Fibroblast of gingiva (primary cell): ENCODE measurements at regions not wholly inside any gene's neighbourhood (a gene's known extent, or its start where the extent isn't known, plus 50 kb on each side); places are given as distances from the start of the nearest gene placed in this dataset.
"Not testable (repeated sequence)": the region's sequence is repeated elsewhere in the genome, so short reads cannot be mapped to it uniquely, and the experiment has no call there.

Experiments used
- DNase-seq: peaks from one replicate; pipeline ENCODE4 v3.0.0-alpha.2; 2011; ENCODE audit warnings: low read depth

GRCh38 chr20:30811885-30812671, 445.4 kb upstream of the DEFB115 start:
- peak; percentile 60 for DNase-seq

DNA sequence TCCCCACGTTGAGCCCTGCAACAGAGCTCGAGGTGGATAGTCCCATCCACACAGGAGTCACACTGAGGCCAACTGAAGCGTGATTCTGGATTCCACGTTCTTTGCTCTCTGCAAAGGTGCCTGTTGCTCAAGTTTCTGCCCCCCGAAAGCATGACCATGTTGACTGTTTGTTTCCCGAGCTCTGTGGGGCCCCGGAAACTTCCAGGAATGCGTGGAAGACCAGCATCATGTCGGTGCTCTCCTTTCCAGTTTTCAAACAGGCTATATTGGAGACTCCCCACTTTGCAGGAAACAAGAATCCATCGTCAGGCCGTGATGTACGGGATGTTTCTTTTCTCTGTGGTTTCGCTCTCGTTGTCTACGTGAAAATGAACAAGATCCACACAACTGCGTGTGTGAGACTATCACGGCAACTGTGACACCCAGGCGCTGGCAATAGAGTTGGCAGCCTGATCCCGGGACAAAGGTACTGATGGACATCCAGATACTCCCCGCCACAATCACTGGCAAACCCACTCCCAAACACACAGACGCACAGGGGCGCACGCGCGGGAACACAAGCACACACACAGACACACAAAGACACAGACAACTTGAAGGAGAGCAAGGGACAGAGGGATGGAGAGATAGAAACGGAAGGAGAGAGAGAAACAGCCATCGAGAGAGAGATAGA, 444.6 kb upstream of the DEFB115 start:
- no peak for DNase-seq

- not testable (repeated sequence) for DNase-seq
Measured at GRCh38 chr20:30813412-30814311, 443.8 kb upstream of the DEFB115 start.

DNA sequence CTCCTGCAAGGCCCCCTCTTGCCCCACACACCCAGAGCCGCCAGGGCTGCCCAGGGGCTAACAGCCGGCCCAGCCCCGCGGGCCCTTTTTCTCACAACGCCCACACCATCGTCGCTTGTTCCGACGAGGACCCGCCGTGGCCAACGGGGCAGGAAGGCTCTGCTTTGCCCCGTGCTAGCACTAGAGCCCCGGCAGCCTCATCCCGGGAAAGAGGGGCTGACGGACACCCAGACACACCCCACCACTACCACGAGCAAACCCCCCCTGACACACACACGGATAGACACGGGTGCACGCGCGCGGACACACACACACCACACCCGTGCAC, 443.2 kb upstream of the DEFB115 start:
- not testable (repeated sequence) for DNase-seq

GRCh38 chr20:30815027-30815576, 442.4 kb upstream of the DEFB115 start:
- not testable (repeated sequence) for DNase-seq

- DNase-seq, result no peak
Measured at GRCh38 chr20:30815577-30816181, 441.8 kb upstream of the DEFB115 start.

- DNase-seq, result no peak
Measured at GRCh38 chr20:30816182-30816645, 441.2 kb upstream of the DEFB115 start.

- not testable (repeated sequence) for DNase-seq
Measured at GRCh38 chr20:30821615-30822014, 435.8 kb upstream of the DEFB115 start.

DNA sequence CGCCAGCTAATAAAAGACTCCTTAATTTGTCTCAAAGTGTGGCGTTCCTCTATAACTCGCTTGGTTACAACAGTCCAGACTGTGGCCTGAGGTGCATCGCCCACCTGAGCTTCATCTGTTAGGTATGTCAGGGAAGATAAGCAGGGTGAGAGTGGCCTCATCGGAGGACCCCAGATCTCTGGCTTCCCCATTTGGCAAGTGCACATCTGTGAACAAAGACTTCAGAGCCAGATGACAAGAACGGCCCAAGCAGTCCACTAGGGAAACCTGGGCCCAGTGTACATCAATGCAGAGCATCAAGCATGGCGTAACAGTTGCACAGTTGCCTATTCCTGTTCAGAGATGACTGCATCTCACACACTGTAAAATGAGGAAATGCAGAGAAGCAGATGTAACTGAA, 432.8 kb upstream of the DEFB115 start:
- not testable (repeated sequence) for DNase-seq

GRCh38 chr20:30845923-30846322, 411.5 kb upstream of the DEFB115 start:
- not testable (repeated sequence) for DNase-seq

GRCh38 chr20:30868271-30868670, 389.2 kb upstream of the DEFB115 start:
- not testable (repeated sequence) for DNase-seq

GRCh38 chr20:30871127-30871526, 386.3 kb upstream of the DEFB115 start:
- not testable (repeated sequence) for DNase-seq

DNA sequence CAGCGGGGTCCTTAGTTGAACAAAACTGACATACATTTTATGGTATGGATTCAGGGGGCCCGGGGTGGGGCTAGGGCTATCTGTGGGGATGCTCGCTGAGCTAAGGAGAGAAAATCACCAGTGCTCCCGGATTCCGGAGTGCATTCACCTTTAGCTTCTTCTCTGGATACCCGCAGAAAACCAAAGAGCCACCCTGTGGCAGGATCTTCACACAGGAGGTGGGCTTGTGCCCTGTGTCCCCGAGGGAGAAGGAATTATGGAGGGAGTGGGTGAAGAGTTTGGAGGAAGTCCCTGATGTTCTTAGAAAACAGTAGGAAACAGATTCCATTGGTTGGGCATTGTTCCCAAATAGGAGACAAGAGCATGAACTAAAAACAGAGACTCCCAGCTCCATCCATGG, 385.2 kb upstream of the DEFB115 start:
- not testable (repeated sequence) for DNase-seq

DNA sequence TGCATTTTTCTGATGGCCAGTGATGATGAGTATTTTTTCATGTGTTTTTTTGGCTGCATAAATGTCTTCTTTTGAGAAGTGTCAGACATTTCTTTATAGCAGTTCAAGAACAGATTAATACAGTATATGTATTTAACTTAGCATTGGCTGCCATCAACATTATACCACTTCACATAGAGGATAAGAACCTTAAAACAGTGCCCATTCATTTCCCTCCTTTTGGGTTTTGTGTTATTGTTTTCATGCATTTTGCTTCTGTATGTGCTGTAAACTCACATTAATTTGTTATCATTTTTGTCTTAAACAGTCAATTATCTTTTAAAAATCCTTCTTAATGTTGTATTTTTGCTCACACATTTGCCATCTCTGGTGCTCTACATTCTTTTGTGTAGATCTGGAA, 381.6 kb upstream of the DEFB115 start:
- not testable (repeated sequence) for DNase-seq

DNA sequence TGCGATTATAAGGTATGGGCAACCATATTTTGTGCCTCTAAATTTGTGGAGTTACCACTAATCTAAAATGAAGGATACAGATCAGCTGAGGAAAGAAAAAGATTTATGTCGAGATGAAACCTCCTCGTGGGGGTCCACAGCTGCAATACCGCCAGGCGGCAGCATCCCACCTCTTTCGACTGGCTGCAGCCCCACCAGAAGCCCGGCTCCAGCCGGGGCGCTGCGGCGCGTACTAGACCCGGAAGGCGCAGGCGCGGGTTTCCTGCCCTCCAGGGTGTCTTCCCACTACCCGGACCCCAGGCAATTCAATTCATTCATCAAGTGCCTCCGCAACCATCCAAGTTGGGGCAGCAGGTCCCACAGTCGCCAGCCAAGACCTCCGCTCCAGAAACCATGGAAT, 366.1 kb upstream of the DEFB115 start:
- DNase-seq, result not testable (repeated sequence)

DNA sequence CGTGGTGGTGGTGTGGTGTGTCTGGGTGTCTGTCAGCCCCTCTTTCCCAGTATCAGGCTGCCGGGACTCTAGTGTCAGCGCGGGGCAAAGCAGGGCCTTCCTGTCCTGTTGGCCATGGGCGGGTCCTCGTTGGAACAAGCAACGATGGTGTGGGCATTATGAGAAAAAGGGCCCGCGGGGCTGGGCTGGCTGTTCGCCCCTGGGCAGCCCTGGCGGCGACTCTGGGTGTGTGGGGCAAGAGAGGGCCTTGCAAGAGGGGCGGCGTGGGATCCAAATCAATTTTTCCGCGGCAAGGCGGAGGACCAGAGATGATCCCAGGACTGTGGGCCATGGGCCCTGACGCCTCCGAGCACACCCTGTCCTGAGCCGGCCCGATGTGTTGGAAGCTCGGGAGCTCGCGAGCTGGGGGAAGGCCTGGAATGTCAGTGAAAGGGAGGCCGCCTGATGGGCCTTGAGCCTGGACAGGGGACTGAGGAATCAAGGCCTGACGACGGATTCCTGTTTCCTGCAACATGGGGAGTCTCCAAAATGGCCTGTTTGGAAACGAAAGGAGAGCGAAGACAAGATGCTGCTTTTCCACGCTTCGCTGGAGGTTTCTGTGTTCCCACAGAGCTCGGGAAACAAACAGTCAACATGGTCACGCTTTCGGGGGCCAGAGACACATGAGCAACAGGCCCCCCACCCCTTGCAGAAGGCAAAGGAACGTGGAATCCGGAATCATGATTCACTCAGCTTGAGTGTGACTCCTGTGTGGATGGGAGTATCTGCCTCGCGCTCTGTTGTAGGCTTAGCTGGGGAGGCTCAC, 364.7 kb upstream of the DEFB115 start:
- DNase-seq, result no peak

DNA sequence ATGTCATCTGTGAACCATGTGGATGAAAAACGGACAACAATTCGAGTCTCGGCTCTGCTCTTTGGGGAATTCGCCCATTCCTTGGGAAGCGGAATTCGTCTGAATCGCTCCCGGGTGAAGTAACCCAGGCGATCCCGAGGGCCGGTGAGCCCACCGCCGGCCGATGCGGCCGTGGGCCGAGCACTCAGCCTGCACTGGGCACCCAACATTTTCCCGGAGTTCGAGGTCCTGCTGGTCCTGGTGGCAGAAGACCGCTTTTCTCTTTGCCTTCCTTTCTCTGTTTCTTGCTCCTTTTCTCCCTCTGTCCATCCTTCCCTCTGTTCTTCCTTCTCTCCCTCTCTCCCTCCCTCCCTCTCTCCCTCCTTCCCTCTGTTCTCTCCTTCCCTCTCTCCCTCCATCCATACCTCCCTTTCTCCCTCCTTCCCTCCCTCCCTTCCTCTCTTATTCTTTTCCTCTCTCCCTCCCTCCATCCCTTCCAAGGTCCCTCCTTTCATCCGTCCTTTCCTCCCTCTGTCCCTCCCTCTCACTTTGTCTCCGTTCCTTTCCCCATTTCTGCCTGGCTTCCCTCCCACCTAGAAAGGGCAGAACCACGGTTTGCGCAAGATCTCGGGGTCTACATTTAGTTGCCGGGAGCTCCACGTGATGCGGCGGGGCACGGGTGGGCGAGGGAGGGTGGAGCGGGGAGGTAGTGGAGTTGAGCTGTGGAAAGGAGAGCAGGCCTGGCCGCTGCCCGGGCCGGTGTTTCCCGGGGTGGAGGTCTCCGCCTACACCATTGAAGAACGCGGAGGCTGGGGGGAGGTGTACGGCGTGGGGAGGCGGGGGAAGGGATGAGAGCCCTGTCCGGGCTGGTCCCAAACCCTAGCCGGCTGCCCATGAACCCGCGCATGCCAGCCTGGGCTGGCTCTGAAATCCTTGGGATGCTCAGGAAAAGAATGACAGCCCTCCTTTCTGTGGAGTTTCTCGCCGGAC, 363.8 kb upstream of the DEFB115 start:
- not testable (repeated sequence) for DNase-seq

- DNase-seq, result not testable (repeated sequence)
Measured at GRCh38 chr20:30894707-30895353, 362.6 kb upstream of the DEFB115 start.

DNA sequence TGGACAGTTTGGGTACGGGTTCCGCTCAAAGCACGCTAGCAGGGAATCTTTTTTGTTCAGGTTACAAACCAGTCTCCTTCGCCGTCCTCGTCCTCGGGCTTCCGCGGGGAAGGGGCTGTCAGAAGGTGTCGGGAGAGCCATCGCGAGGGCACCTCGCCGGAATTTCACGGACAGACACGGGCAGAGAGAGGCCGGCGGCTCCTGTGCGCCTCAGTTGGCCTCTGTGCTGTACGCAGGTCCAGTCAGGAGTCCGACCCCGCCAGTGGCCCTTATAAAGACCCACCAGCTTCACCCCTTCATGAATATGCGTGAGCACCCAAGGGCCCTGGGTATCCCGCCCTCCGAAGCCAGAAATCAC, 362.1 kb upstream of the DEFB115 start:
- DNase-seq, result not testable (repeated sequence)
